Neural cell (in vitro differentiated cells): ENCODE measurements at regions not wholly inside any gene's neighbourhood (a gene's known extent, or its start where the extent isn't known, plus 50 kb on each side); places are given as distances from the start of the nearest gene placed in this dataset.

Experiments
- CTCF ChIP-seq: fragments of 450-650 bp; IDR thresholded peaks from 2 replicates; pipeline ENCODE4 v1.5.1; 2014; ENCODE audit warnings: antibody characterized with exemption, mild to moderate bottlenecking, moderate library complexity; ENCODE audit not compliant: poor library complexity, severe bottlenecking
- EZH2 ChIP-seq: fragments of 200-600, 300-800 bp; shearing (Covaris generic), sonication (generic); IDR thresholded peaks from 2 replicates; pipeline ENCODE4 v1.6.1; 2014; ENCODE audit warnings: antibody characterized with exemption, low read length, borderline replicate concordance, mild to moderate bottlenecking; ENCODE audit not compliant: insufficient read depth, poor library complexity, severe bottlenecking
- POLR2AphosphoS5 ChIP-seq: IDR thresholded peaks from 2 replicates; pipeline ENCODE4 v1.6.1; 2012
- REST ChIP-seq: IDR thresholded peaks from 2 replicates; pipeline ENCODE4 v1.6.1; 2012; ENCODE audit warnings: borderline replicate concordance
- TAF1 ChIP-seq: IDR thresholded peaks from 2 replicates; pipeline ENCODE4 v1.6.1; 2012; ENCODE audit warnings: low read depth

GRCh38 chr16:55175389-55175788 is 148.6 kb upstream of the IRX6 start:
- TF ChIP-seq TAF1 (no peak), CTCF (no peak), EZH2 (no peak), REST (no peak), POLR2AphosphoS5 (no peak)
